SK-N-SH (cell line): ENCODE measurements at regions not wholly inside any gene's neighbourhood (a gene's known extent, or its start where the extent isn't known, plus 50 kb on each side); places are given as distances from the start of the nearest gene placed in this dataset.

Experiments used
- POLR2AphosphoS5 ChIP-seq: IDR thresholded peaks from 2 replicates; pipeline ENCODE4 v1.6.1; 2012; ENCODE audit warnings: low read depth, low read length
- RAD21 ChIP-seq: IDR thresholded peaks from 2 replicates; pipeline ENCODE4 v1.6.1; 2012; ENCODE audit warnings: mild to moderate bottlenecking, low read length
- RXRA ChIP-seq: IDR thresholded peaks from 2 replicates; pipeline ENCODE4 v1.4.0; 2012; ENCODE audit warnings: low read depth, mild to moderate bottlenecking, borderline replicate concordance
- ZBTB33 ChIP-seq: IDR thresholded peaks from 2 replicates; pipeline ENCODE4 v1.4.0; 2012; ENCODE audit warnings: low read depth, borderline replicate concordance
- TF ChIP-seq, protein P1 (sequence below): IDR thresholded peaks from 2 replicates; pipeline ENCODE4 v1.4.0; 2012; ENCODE audit warnings: low read depth
- TF ChIP-seq, protein P2 (sequence below): fragments of 200-600 bp; sonication (generic); IDR thresholded peaks from 2 replicates; pipeline ENCODE4 v1.6.1; 2017; ENCODE audit warnings: antibody characterized with exemption, mild to moderate bottlenecking, moderate library complexity

DNA sequence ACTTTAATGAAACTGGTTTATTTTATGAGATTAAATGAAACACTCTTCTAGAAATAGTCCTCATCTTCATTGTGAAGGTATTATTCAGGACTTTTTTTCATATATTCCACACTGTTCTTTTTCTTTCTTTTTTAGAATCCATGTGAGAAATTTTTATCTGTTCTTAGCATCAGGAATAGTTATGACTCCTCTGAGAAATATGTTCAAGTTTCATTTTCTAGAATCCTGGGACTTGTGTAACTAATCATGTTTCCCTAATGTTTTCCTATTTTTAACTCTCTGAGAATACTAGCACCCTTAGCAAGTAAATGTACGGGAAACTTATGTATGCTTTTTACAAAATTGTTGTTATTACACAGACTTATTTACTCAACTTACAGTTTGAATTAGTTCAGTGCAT, 407.8 kb downstream of the CBLN4 start:
- TF ChIP-seq POLR2AphosphoS5 (no peak), RXRA (no peak), ZBTB33 (no peak), RAD21 (no peak)
- TF ChIP-seq, protein P1, sequence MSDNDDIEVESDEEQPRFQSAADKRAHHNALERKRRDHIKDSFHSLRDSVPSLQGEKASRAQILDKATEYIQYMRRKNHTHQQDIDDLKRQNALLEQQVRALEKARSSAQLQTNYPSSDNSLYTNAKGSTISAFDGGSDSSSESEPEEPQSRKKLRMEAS, result no peak
- TF ChIP-seq, protein P2, sequence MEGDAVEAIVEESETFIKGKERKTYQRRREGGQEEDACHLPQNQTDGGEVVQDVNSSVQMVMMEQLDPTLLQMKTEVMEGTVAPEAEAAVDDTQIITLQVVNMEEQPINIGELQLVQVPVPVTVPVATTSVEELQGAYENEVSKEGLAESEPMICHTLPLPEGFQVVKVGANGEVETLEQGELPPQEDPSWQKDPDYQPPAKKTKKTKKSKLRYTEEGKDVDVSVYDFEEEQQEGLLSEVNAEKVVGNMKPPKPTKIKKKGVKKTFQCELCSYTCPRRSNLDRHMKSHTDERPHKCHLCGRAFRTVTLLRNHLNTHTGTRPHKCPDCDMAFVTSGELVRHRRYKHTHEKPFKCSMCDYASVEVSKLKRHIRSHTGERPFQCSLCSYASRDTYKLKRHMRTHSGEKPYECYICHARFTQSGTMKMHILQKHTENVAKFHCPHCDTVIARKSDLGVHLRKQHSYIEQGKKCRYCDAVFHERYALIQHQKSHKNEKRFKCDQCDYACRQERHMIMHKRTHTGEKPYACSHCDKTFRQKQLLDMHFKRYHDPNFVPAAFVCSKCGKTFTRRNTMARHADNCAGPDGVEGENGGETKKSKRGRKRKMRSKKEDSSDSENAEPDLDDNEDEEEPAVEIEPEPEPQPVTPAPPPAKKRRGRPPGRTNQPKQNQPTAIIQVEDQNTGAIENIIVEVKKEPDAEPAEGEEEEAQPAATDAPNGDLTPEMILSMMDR, result no peak
